Lower leg skin (tissue), 4 donors: ENCODE measurements at regions not wholly inside any gene's neighbourhood (a gene's known extent, or its start where the extent isn't known, plus 50 kb on each side); places are given as distances from the start of the nearest gene placed in this dataset.

ENCODE experiments used
- DNase-seq, 2 donors: peaks; one replicate each; pipeline ENCODE4 v3.0.0-alpha.2; 2019; ENCODE audit warnings: low spot score in 2 of 2
- H3K4me3 ChIP-seq: fragments of 200-600 bp; sonication (generic); 2 replicates; pipeline ENCODE4 v1.5.1; 2017; ENCODE audit warnings: mild to moderate bottlenecking, low read depth; ENCODE audit not compliant: poor library complexity, severe bottlenecking
- CTCF ChIP-seq, 3 donors: fragments of 450-650 bp; IDR thresholded peaks; one replicate each; pipeline ENCODE4 v1.5.1; 2016; ENCODE audit warnings: antibody characterized with exemption in 3 of 3, mild to moderate bottlenecking in 3 of 3, moderate library complexity in 2 of 3
- POLR2A ChIP-seq, 2 donors: fragments of 450-650 bp; IDR thresholded peaks; one replicate each; pipeline ENCODE4 v1.6.1; 2016 to 2017; ENCODE audit warnings: antibody characterized with exemption in 2 of 2, mild to moderate bottlenecking in 1 of 2, moderate library complexity in 1 of 2
- WGBS, 2 donors: methylation state at CpG; one replicate each; pipeline ENCODE4 v1.1.5; 2018; 5-methylcytosine and 5-hydroxymethylcytosine counted together
- intact Hi-C: fragments of 100-400 bp; cut with DNase I; formaldehyde crosslinking; loops from one replicate; pipeline ENCODE4 v1.15.0; 2023; ENCODE audit warnings: low total_unique reads

- 61 to 69% methylated on average over 1 of the region's 1 CpG for whole genome bisulfite sequencing, 2 donors
- no peak overlapping the region for H3K4me3 ChIP-seq
- no peak for DNase-seq
- intact Hi-C loops, result loop anchor here (10.0 kb wide), 1 partner anchor 182 kb away; no protein-coding TSS in a partner anchor
- no peak for TF ChIP-seq CTCF (IDR thresholded peaks at IDR 0.05)
These were observed 110.9 kb upstream of the ATP2B2 start for GRCh38 chr3:10616321-10616720.

- intact Hi-C loops, result loop anchor here (10.0 kb wide), 1 partner anchor 185 kb away; no protein-coding TSS in a partner anchor
- DNase-seq, result no peak
- H3K4me3 ChIP-seq, result no peak overlapping the region
- WGBS, 2 donors, result 54 to 60% methylated on average over 11 of the region's 11 CpGs
- TF ChIP-seq POLR2A (IDR thresholded peaks at IDR 0.05), result no peak
- TF ChIP-seq CTCF (IDR thresholded peaks at IDR 0.05), result no peak
These were observed 114.8 kb upstream of the ATP2B2 start for GRCh38 chr3:10619989-10620832.

GRCh38 chr3:10620833-10621082 is 115.4 kb upstream of the ATP2B2 start:
- DNase-seq, result no peak
- intact Hi-C loops, result no loop called here
- WGBS, 2 donors, result 35 to 60% methylated on average over 1 to 2 of the region's 2 CpGs
- TF ChIP-seq POLR2A (IDR thresholded peaks at IDR 0.05), result no peak
- no peak for TF ChIP-seq CTCF (IDR thresholded peaks at IDR 0.05)
- H3K4me3 ChIP-seq, result no peak overlapping the region

GRCh38 chr3:10623578-10624275 is 118.3 kb upstream of the ATP2B2 start:
- DNase-seq, result no peak
- H3K4me3 ChIP-seq, result no peak overlapping the region
- WGBS, 2 donors, result 78 to 89% methylated on average over 4 of the region's 4 CpGs
- TF ChIP-seq CTCF (IDR thresholded peaks at IDR 0.05), result no peak
- TF ChIP-seq POLR2A (IDR thresholded peaks at IDR 0.05), result no peak
- intact Hi-C loops, result no loop called here

GRCh38 chr3:10625323-10625722 is 119.9 kb upstream of the ATP2B2 start:
- WGBS, 2 donors, result 62 to 65% methylated on average over 9 of the region's 9 CpGs
- intact Hi-C loops, result no loop called here
- no peak overlapping the region for H3K4me3 ChIP-seq
- no peak for DNase-seq
- no peak for TF ChIP-seq CTCF (IDR thresholded peaks at IDR 0.05)
- no peak for TF ChIP-seq POLR2A (IDR thresholded peaks at IDR 0.05)
